Heart right ventricle (tissue), 16 donors: ENCODE measurements at regions not wholly inside any gene's neighbourhood (a gene's known extent, or its start where the extent isn't known, plus 50 kb on each side); places are given as distances from the start of the nearest gene placed in this dataset.

Source experiments
- ATAC-seq, 8 donors: fragments of 200-7000 bp; cut with Tn5 transposase; one replicate each; pipeline ENCODE4 v1.9.1; 2020; ENCODE audit warnings: mild to moderate bottlenecking in 8 of 8, moderate library complexity in 8 of 8, moderate number of reproducible peaks in 1 of 8
- DNase-seq, 2 donors: peaks; one replicate each; pipeline ENCODE4 v3.0.0-alpha.2; 2020
- H3K27ac ChIP-seq, 10 donors: fragments of 200-600 bp; sonication (generic) in 2 of 10; one replicate each; pipeline versions ENCODE4 v1.5.0 to v1.8.0; 2020 to 2022; ENCODE audit warnings: mild to moderate bottlenecking in 3 of 10
- H3K27me3 ChIP-seq, 7 donors: fragments of 200-600 bp; one replicate each; pipeline ENCODE4 v1.8.0; 2021 to 2022; ENCODE audit warnings: mild to moderate bottlenecking in 2 of 7
- H3K36me3 ChIP-seq, 9 donors: fragments of 200-600 bp; sonication (generic) in 1 of 9; one replicate each; pipeline versions ENCODE4 v1.5.0 to v1.8.0; 2020 to 2022; ENCODE audit warnings: mild to moderate bottlenecking in 2 of 9
- H3K4me1 ChIP-seq, 9 donors: fragments of 200-600 bp; sonication (generic) in 1 of 9; one replicate each; pipeline versions ENCODE4 v1.5.0 to v1.8.0; 2020 to 2022; ENCODE audit warnings: mild to moderate bottlenecking in 4 of 9
- H3K4me3 ChIP-seq, 10 donors: fragments of 200-600 bp; sonication (generic) in 2 of 10; one replicate each; pipeline versions ENCODE4 v1.5.0 to v1.8.0; 2020 to 2022; ENCODE audit warnings: mild to moderate bottlenecking in 7 of 10, moderate library complexity in 2 of 10
- H3K9me3 ChIP-seq, 11 donors: fragments of 200-600 bp in 10 of 11; sonication (generic) in 2 of 11; one replicate each; pipeline versions ENCODE4 v1.5.0 to v1.8.0; 2013 to 2022; ENCODE audit warnings: mild to moderate bottlenecking in 2 of 11, control low read depth in 1 of 11, moderate library complexity in 1 of 11
- CTCF ChIP-seq, 9 donors: fragments of 200-600 bp; sonication (generic) in 2 of 9; IDR thresholded peaks; one replicate each; pipeline versions ENCODE4 v1.5.0 to v1.8.0; 2021 to 2022; ENCODE audit warnings: antibody characterized with exemption in 9 of 9, mild to moderate bottlenecking in 5 of 9, moderate library complexity in 1 of 9
- WGBS, 2 donors: extraction: QIAGEN DNeasy Blood & Tissue Kit; methylation state at CpG; one replicate each; pipeline ENCODE4 v1.1.7; 2013; ENCODE audit warnings: inconsistent platforms in 1 of 2; 5-methylcytosine and 5-hydroxymethylcytosine counted together
- intact Hi-C, 10 donors: fragments of 100-400 bp; cut with DNase I; formaldehyde crosslinking; loops; one replicate each; pipeline versions ENCODE4 v1.11.1 to v1.14.2; 2022
- donor health status: Arrhythmogenic right ventricular cardiomyopathy.
- donor health status: ischemic (EF 13 %, LVEDD 7.1; RV severe dilation, severe dysfunction).
- donor health status: healthy with polysubstance abuse.
- donor health status: DM: no; HTN: yes; CAD: no.
- donor health status: DM: no; HTN: no; CAD: no.
- donor health status: ischemic (EF 25% LVEDD 6.9; RV normal size, moderate dysfunction).
- donor health status: ischemic (EF 25% LVEDD 5.7; RV mildly dilated, moderate dysfunction).
- donor health status: healthy.
- donor health status: DM: yes; HTN: yes; CAD: no.
- donor health status: Ischemic cardiomyopathy.
- donor health status: ischemic (EF 35%, LVEDD 5.7; RV mildly dilated, moderate dysfunction).
- donor health status: nonischemic (EF 11% LVEDD 7.7; RV severe dilation, severe dysfunction).
- donor health status: DM: yes; HTN: yes; CAD: no.
- donor health status: PGD.
- donor health status: ischemic (EF 29% LVEDD 5.4; RV normal size, mild dysfunction).
- donor health status: nonischemic (EF 23%, LVEDD 6.1; RV moderate dilation, normal function).

GRCh38 chr6:66245231-66245630, 538.2 kb upstream of the EYS start:
- H3K9me3 ChIP-seq = peaks cover 0 to 16% (median 0%) of the 10 kb centered on the region in 11 donors
- DNase-seq (no peak), ATAC-seq (no peak)
- H3K27ac ChIP-seq = no peak overlapping the region
- no peak overlapping the region for H3K4me3 ChIP-seq
- WGBS, 2 donors = 59 to 63% methylated on average over 1 of the region's 1 CpG
- intact Hi-C loops = no loop called here
- H3K36me3 ChIP-seq = no peaks in the 10 kb centered on the region
- TF ChIP-seq CTCF (IDR thresholded peaks at IDR 0.05) = no peak
- H3K4me1 ChIP-seq = no peaks in the 10 kb centered on the region
- H3K27me3 ChIP-seq = no peaks in the 10 kb centered on the region

- Histone ChIP-seq H3K9me3 (peaks cover 0 to 5% (median 0%) of the 10 kb centered on the region in 11 donors), H3K36me3 (no peaks in the 10 kb centered on the region), H3K4me3 (no peak overlapping the region), H3K27me3 (no peaks in the 10 kb centered on the region), H3K27ac (no peak overlapping the region), H3K4me1 (no peaks in the 10 kb centered on the region)
- WGBS, 2 donors = 38 to 67% methylated on average over 2 of the region's 2 CpGs
- DNase-seq (no peak), ATAC-seq (no peak)
- no peak for TF ChIP-seq CTCF (IDR thresholded peaks at IDR 0.05)
- intact Hi-C loops = no loop called here
These were observed 531.8 kb upstream of the EYS start for GRCh38 chr6:66238851-66239250.

GRCh38 chr6:66232890-66233289, 525.9 kb upstream of the EYS start:
- Histone ChIP-seq H3K4me3 (no peak overlapping the region), H3K27ac (no peak overlapping the region), H3K4me1 (no peaks in the 10 kb centered on the region), H3K9me3 (peaks cover 0 to 12% (median 0%) of the 10 kb centered on the region in 11 donors), H3K27me3 (no peaks in the 10 kb centered on the region), H3K36me3 (no peaks in the 10 kb centered on the region)
- TF ChIP-seq CTCF (IDR thresholded peaks at IDR 0.05) = no peak
- ATAC-seq = no peak
- DNase-seq = no peak
- intact Hi-C loops = no loop called here
- WGBS, 2 donors = 38 to 50% methylated on average over 2 of the region's 2 CpGs

GRCh38 chr6:66230591-66230990, 523.6 kb upstream of the EYS start:
- 48 to 50% methylated on average over 3 of the region's 3 CpGs for WGBS, 2 donors
- Histone ChIP-seq H3K9me3 (peaks cover 0 to 12% (median 0%) of the 10 kb centered on the region in 11 donors), H3K27ac (no peak overlapping the region), H3K36me3 (no peaks in the 10 kb centered on the region), H3K4me1 (no peaks in the 10 kb centered on the region), H3K27me3 (no peaks in the 10 kb centered on the region), H3K4me3 (no peak overlapping the region)
- TF ChIP-seq CTCF (IDR thresholded peaks at IDR 0.05) = no peak
- DNase-seq = no peak
- intact Hi-C loops = no loop called here
- no peak for ATAC-seq
